ENCODE measurements at regions not wholly inside any gene's neighbourhood (a gene's known extent, or its start where the extent isn't known, plus 50 kb on each side); places are given as distances from the start of the nearest gene placed in this dataset.
"Not testable (repeated sequence)": the region's sequence is repeated elsewhere in the genome, so short reads cannot be mapped to it uniquely, and the experiment has no call there.

DNA sequence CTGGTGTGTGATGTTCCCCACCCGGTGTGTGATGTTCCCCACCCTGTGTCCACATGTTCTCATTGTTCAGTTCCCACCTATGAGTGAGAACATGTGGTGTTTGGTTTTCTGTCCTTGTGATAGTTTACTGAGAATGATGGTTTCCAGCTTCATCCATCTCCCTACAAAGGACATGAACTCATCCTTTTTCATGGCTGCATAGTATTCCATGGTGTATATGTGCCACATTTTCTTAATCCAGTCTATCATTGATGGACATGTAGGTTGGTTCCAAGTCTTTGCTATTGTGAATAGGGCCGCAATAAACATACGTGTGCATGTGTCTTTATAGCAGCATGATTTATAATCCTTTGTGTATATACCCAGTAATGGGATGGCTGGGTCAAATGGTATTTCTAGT lies 201.5 kb upstream of the IRAK1BP1 start:
- DNase-seq (ENCODE audit: low spot score) = not testable (repeated sequence)

DNA sequence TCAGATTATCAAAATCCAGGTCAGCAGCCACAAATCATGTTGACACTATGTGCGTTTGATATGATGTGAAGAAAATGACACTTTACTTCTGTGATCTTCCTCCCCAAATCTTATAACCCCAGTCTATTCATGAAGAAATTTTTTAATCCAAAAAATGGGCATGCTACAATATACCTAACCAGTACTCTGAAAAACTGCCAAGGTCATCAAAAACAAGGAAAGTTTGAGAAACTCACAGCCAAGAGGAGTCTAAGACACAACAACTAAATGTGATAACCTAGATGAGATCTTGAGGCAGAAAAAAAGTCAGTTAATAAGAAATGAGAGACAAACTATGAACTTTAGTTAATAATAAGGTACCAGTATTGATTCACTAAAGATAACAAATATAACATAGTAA lies 200.6 kb upstream of the IRAK1BP1 start:
- no peak for DNase-seq (ENCODE audit: low spot score)

- no peak for DNase-seq (ENCODE audit: low spot score)
These were observed 197.2 kb upstream of the IRAK1BP1 start for GRCh38 chr6:78670156-78670555.

GRCh38 chr6:78670802-78671201 lies 196.5 kb upstream of the IRAK1BP1 start:
- no peak for DNase-seq (ENCODE audit: low spot score)

DNA sequence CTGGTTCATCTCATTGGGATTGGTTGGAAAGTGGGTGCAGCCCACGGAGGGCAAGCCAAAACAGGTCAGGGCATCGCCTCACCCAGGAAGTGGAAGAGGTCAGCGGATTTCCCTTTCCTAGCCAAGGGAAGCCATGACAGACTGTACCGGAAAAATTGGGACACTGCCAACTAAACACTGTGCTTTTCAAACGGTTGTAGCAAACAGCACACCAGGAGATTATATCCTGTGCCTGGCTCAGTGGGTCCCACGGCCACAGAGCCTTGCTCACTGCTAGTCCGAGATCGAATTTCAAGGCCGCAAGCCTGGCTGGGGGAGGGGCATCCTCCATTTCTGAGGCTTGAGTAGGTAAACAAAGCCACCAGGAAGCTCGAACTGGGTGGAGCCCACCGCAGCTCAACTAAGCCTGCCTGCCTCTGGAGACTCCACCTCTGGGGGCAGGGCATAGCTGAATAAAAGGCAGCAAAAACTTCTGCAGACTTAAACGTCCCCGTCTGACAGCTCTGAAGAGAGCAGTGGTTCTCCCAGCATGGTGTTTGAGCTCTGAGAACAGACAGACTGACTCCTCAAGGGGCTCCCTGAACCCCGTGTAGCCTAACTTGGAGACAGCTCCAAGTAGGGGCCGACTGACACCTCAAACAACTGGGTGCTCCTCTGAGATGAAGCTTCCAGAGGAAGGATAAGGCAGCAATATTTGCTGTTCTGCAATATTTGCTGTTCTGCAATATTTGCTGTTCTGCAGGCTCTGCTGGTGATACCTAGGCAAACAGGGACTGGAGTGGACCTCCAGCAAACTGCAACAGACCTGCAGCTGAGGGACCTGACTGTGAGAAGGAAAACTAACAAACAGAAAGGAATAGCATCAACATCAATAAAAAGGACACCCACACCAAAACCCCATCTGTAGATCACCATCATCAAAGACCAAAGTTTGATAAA lies 191.0 kb upstream of the IRAK1BP1 start:
- DNase-seq (ENCODE audit: low spot score) = not testable (repeated sequence)

DNA sequence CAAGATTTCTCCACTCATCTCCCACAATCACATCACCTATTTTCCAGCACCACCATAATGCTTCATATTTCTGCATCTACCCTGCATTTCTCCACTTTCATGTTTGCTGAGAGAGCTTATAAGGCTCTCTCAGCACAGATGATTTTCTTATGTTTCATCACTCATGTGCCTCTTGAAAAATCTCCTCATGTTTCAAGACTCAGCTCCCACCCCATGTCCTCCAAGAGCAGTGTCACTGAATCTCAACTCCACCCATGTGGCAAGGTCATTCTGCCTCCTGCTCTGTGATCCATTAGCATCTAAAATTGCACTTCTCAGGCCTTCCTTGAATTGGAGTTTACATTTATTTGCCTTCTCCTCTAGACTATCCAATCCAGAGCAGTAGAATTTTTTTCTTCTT lies 178.7 kb upstream of the IRAK1BP1 start:
- DNase-seq (ENCODE audit: low spot score) = no peak

- DNase-seq (ENCODE audit: low spot score) = no peak
These were observed 173.5 kb upstream of the IRAK1BP1 start for GRCh38 chr6:78693835-78694234.

GRCh38 chr6:78694628-78695027 lies 172.7 kb upstream of the IRAK1BP1 start:
- DNase-seq (ENCODE audit: low spot score) = not testable (repeated sequence)

DNA sequence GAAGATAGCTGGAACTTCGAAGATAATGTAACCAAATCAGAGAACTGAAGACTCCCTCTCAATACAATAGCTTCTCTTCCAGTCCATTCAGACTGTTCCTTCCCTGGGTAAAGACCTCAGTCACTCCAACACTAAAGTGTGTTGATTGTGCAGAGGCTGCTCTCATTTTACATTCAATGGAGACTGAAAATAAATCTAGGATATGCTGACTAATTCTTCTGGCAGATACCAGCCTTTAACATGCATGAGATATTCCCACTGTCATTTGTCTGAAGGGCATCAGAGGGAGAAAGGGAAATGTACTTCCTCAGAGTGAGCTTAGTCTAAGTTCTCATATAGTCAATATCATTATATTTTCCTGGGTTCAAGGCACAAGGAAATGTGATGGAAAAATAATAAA lies 166.4 kb upstream of the IRAK1BP1 start:
- no peak for DNase-seq (ENCODE audit: low spot score)

DNA sequence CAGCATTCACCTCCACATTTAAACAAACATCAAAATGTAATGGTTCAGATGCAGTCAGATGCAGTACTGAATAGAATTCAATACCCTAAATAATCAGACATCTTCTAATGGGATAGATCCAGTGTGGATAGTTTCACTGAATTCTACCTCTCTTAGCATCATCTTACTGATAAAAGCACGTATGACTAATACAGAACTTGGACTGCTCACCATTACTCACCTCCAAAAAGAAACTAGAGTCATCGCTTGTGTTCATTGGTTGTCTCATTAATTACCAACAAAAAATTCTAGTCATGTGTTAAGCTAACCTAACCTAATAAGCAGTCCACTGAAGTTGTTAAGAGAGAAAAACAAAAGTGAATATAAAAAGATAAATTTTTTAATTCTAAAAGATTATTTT lies 165.9 kb upstream of the IRAK1BP1 start:
- no peak for DNase-seq (ENCODE audit: low spot score)

GRCh38 chr6:78709021-78709420 lies 158.3 kb upstream of the IRAK1BP1 start:
- no peak for DNase-seq (ENCODE audit: low spot score)

GRCh38 chr6:78713564-78713963 lies 153.8 kb upstream of the IRAK1BP1 start:
- DNase-seq (ENCODE audit: low spot score) = no peak

DNA sequence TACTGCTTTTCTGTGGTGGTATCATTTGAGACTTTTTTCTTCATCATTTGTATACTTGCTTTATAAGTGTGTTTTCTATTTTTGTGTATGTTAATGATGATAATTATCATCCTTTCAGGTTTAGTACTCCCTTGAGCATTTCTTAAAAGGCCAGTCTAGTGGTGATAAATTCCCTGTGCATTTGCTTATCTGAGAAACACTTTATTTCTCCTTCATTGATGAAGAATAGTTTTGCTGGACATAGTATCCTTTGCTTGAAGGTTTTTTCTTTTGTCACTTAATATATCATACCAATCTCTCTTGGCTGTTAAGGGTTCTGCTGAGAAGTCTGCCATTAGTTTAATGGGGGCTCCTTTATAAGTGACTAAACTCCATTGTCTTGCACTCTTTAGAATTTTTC lies 123.2 kb upstream of the IRAK1BP1 start:
- DNase-seq (ENCODE audit: low spot score) = no peak

- DNase-seq (ENCODE audit: low spot score) = no peak
These were observed 120.9 kb upstream of the IRAK1BP1 start for GRCh38 chr6:78746457-78746856.

GRCh38 chr6:78749326-78749725 lies 118.0 kb upstream of the IRAK1BP1 start:
- no peak for DNase-seq (ENCODE audit: low spot score)

DNA sequence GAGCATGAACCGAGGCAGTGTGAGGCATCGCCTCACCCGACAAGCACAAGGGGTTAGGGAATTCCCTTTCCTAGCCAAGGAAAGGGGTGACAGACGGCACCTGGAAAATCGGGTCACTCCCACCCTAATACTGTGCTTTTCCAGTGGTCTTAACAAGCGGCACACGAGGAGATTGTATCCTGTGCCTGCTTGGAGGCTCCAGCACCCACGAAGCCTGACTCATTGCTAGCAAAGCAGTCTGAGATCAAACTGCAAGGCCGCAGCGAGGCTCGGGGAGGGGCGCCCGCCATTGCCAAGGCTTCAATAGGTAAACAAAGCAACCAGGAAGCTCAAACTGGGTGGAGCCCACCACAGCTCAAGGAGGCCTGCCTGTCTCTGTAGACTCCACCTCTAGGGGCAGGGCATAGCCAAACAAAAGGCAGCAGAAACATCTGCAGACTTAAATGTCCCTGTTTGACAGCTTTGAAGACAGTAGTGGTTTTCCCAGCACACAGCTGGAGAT lies 109.0 kb upstream of the IRAK1BP1 start:
- not testable (repeated sequence) for DNase-seq (ENCODE audit: low spot score)

DNA sequence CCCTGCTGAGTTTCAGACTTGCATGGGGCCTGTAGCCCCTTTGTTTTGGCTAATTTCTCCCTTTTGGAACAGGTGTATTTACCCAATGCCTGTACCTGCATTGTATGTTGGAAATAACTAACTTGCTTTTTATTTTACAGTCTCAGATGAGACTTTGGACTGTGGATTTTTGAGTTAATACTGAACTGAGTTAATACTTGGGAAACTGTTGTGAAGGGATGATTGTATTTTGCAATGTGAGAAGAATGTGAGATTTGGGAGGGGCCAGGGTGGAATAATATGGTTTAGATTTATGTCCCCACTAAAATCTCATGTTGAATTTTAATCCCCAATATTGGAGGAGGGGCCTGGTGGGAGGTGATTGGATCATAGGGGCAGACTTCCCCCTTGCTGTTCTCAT lies 99.1 kb upstream of the IRAK1BP1 start:
- no peak for DNase-seq (ENCODE audit: low spot score)

DNA sequence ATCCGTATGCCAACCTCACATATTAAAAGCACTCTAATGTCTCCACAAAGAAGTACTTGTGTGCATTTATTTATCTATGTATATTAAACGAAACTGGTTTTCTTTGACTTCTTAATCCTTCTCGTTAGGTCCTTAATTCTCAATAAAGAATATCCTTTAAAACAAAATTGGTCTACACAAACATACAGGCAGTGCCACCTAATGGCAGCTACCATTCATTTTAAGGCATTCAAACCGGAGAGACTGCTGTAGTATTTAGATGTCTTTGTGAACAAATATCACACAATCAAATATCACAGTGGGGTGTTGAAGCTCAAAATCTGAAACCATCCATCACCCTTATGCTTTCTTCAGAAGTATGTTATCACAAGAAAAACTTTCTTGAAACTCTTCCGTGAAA lies 96.6 kb upstream of the IRAK1BP1 start:
- no peak for DNase-seq (ENCODE audit: low spot score)

GRCh38 chr6:78771586-78771985 lies 95.8 kb upstream of the IRAK1BP1 start:
- DNase-seq (ENCODE audit: low spot score) = no peak

DNA sequence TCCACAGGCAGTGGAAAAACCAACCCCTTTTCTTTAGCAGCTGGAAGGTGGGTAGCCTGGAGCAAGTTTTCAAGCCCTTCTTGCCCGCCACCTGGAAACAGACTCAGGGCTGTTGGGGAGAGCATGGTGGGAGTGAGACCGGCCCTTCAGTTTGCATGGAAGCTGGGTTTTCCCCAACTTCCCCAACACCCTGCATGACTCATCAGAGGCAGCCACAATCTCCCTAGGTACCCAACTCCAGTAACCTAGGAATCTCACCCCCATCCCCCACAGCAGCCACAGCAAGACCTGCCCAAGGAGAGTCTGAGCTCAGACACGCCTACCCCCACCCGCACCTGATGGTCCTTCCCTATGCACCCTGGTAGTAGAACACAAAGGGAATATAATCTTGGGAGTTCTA lies 86.3 kb upstream of the IRAK1BP1 start:
- no peak for DNase-seq (ENCODE audit: low spot score)

DNA sequence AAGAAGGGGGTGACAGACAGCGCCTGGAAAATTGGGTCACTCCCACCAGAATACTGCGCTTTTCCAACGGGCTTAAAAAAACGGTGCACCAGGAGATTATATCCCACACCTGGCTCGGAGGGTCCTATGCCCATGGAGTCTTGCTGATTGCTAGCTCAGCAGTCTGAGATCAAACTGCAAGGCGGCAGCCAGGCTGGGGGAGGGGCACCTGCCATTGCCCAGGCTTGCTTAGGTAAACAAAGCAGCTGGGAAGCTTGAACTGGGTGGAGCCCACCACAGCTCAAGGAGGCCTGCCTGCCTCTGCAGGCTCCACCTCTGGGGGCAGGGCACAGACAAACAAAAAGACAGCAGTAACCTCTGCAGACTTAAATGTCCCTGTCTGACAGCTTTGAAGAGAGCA lies 84.0 kb upstream of the IRAK1BP1 start:
- DNase-seq (ENCODE audit: low spot score) = not testable (repeated sequence)

DNA sequence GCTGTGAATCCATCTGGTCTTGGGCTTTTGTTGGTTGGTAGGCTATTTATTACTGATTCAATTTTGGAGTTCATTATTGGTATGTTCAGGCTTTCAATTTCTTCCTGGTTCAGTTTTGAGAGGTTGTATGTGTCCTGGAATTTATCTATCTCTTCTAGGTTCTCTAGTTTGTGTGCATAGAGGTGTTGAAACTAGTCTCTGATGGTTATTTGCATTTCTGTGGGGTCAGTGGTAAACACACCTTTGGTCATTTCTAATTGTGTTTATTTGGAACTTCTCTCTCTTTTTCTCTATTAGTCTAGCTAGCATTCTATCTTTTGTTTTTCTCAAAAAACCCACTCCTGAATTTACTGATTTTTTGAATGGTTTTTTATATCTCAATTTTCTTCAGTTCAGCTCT lies 70.1 kb upstream of the IRAK1BP1 start:
- DNase-seq (ENCODE audit: low spot score) = no peak

- no peak for DNase-seq (ENCODE audit: low spot score)
These were observed 67.7 kb upstream of the IRAK1BP1 start for GRCh38 chr6:78799682-78800081.

GRCh38 chr6:78806792-78807191 lies 60.6 kb upstream of the IRAK1BP1 start:
- DNase-seq (ENCODE audit: low spot score) = not testable (repeated sequence)

Measured in HuH-7.5 (cell line).